Stimulated activated CD8-positive, alpha-beta memory T cell treated with anti-CD3 and anti-CD28 coated beads, Interleukin-7, amount 100 ng/mL, for 48 hours (primary cell): ENCODE measurements at regions not wholly inside any gene's neighbourhood (a gene's known extent, or its start where the extent isn't known, plus 50 kb on each side); places are given as distances from the start of the nearest gene placed in this dataset.

ENCODE experiments used
- DNase-seq, 2 donors: peaks; one replicate each; pipeline ENCODE4 v3.0.0-alpha.2; 2020; ENCODE audit warnings: low read depth in 1 of 2; ENCODE audit errors: extremely low read depth in 1 of 2

DNA sequence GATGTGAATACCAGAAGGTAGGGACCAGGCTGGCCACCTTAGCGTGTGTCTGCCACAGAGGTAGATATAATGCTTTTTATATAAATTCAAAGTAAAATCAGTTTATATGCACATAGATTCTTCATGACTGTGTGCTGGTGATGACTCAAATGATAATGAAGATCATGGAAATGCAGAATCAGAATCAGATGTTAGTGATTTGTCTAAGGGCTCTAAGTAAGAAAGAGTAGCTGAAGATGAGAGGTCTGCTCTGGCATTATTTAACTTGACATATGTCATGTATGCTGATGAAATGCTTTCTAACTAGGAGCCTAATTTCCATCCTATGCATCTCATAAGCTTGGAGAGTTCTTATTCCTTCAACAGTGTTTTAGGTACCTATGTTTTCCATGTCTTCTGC lies 50.3 kb upstream of the DPH6 start:
- DNase-seq: no peak

DNA sequence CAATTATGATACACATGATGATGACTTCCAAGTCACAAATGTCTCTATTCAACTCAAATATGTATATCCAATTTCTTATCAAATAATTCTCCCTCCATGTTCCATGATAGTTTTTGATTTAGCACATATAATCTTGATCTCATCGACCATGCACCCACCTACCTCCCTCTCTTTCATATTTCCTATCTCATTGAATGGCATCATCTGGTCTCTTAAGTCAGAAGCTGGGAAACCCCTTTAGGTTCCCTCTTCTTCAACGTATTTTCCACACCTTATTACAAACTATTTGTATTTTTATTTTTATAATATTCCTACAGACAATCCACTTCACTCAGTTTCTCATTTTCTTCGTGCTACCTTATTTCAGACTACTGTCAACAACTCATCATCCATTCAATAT lies 56.9 kb upstream of the DPH6 start:
- DNase-seq: no peak

DNA sequence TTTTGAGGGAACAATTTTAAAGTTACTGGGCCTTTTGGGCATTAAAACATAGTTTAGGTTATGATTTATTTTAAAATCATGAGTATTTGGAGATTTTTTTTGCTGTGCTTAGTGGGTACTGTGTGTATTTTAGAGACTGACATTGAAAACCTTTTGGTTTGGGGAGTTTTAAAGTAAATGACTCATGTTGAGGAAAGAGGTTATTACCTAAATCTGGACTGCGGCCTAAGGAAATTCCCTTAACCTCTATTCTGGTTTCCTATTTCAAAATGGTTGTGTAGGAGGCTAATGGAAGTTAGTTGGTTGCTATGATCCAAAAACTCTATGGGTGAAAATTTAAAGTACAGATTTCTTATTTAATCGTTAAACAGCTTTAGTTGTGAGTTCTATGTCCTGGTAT lies 57.3 kb upstream of the DPH6 start:
- DNase-seq: no peak

DNA sequence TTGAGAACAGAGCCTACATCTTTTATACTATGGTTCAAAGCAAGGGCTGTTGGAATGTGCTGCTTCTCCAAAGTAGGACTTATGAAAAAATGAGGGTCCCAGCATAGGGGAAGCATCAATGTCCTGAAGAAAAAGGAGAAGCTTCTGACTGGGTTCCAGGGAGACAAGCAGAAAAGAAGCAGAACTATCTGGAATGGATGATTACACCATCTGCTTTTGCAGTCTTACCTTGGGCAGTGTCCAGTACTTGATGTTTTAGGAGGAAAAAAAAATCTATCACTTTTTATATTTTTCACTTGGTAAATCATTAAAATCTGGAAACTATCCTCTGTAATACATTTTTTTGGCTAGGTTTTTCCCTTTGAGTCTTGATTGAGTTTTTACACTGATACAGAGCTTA lies 57.9 kb upstream of the DPH6 start:
- DNase-seq: no peak

DNA sequence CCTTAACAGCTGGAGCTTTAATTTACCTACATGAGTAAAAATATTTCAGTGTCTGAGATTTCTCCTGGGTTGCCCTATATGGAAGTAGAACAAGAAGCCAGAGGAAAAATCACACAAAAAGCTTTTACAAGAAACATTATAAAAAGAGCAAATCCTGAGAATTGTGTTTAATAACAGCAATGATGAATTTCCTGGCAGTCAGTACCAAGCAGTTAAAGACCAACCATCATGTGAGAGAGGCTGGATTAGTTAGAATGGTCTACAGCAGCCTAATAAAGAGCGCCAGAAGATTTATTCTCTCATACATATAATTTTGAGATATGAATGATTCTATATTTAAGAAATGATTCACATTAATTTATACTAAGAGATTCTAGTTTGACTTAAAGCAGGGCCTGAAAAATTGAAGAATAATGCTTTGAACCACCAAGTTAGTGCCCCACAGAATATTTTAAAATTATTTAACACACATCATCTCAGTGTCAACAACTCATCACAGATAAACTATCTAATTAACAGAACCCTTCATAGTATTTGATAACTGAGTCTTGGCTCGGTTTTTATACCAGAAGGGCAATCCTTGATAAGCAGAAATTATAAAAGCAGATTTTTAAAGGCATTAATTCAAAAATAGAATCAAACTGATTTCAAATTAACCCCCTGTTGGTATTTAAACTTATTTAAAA lies 59.9 kb upstream of the DPH6 start:
- no peak for DNase-seq

DNA sequence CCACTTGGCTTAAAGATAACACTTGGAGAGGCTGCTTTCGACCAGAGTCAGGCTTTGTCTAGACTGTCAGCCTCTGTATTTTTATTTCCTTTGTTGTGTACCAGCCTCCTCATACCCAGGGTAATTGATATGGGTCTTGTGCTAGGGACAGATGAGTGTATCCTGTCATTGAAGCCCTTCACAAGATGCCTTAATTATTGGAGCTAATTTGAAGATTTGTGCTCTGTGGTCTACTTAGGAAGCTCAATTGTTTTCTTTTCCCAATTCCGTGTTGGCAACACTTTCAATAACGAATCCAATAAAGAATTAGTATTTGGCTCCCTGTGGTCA lies 60.5 kb upstream of the DPH6 start:
- no peak for DNase-seq

DNA sequence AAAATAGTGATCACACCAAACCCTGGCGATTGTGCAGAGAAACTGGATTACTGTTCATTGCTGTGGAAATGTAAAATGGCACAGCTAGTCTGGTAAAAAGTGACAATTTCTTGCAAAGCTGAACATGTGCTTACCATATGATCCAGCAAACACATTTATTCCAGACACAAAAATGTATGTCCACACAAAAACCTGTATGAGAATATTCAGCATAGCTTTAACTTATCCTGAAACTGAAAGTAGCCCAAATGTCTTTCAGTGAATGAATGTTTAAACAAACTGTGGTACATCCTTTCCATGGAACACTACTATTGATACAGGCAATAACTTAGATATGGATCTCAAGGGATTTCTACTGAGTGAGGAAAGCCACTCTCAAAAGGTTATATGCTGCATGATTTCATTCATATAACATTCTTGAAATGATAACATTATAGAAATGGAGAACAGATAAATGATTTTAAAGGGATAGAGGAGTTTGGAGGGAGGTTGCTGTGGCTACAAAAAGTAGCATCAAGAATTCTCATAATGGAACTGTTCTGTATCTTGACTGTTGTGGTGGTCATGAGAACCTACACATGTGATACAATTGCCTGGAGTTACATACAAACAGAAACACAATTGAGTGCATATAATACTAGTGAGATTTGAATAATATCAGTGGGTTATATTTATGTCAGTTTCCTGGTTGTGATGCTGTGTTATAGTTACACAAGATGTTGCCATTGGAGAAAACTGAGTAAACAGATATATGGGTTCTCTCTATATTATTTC lies 70.7 kb upstream of the DPH6 start:
- no peak for DNase-seq

DNA sequence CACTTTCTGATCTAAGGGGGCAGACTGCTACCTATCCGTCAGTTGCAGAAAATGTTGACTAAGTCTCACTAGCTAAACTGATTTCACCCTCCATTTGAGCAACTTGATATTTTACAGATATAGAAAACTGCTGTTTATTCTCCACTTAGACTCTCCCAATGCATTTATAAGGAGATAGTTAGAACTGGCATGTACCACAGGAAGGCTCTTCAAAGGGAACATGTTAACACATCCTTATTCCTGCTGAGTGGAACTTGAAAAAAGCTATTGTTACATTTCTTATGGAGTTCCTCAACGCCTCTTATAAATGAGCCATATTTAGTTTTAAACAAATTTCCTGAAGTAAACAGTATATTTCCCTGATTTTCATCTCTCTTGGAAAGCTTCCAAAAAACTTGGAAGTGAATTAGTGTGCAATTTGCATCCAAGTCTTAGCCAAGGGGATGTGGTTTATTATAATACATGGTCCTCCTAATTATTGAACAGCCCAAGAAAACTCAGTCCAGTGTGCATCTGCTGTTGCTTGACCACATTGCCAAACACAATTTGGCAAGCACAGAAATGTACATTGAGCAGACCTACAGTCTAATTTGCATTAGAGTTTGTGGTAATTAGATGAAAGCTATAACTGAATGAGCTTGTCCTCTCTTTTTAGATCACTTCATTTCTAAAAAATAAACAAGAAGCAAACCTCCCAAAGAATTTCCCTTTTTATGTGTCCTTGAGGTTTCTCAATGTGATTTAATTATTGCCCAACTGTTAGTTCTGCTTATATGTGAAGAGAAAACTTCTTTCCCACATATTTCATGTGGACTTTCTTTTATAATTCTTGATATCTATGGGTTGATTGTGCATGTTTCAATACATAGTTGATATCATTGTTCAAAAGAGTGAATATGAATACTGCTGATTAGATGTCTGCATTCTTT lies 72.6 kb upstream of the DPH6 start:
- no peak for DNase-seq

DNA sequence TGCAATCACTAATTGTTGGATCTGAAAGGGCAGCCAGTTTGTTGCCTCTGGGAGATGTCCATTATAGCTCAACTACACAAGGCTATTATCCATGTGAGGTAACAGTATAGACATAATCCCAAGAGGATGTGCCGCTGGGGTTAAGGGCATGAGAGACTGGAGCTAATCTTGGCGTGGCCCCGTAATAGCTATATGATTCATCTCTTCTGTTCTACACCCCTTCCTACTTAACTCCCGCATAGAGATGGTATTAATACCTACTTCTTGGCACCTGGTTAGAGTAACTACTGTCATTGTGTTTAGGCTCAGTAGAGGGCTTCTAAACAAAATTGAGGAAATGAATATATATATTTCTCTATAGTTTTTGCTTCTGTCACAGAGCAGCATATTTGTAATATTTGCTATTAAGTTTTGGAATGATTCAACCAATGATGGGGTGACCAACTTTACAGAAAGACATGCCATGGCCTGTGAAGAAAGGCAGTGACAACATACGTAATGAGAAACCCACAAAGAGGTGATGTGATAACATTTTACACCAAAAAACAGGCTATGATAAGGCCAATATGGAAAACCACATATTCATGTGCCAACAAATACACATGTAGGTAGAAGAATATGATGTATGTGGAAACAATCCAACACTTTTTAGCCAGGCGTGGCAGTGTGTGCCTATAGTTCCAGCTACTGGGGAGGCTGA lies 76.8 kb upstream of the DPH6 start:
- DNase-seq: no peak

DNA sequence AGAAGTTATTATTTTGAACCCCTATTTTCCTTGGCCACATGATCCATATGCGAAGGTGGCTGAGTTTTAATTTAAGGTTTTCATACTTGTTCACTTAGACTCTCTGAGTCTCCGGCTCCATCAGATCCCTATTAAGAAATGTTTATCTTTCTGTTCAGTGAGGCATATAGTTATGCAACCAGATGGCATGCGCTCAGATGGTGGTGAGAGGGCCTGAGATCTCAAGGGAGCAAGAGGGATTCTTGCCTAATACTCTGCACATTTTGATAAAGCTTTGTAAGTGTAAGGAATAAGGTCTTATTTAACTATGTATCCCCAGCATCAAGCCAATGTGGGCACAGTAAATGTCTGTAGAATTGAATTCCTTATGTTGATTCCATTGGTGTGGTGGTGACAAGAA lies 78.9 kb upstream of the DPH6 start:
- no peak for DNase-seq

DNA sequence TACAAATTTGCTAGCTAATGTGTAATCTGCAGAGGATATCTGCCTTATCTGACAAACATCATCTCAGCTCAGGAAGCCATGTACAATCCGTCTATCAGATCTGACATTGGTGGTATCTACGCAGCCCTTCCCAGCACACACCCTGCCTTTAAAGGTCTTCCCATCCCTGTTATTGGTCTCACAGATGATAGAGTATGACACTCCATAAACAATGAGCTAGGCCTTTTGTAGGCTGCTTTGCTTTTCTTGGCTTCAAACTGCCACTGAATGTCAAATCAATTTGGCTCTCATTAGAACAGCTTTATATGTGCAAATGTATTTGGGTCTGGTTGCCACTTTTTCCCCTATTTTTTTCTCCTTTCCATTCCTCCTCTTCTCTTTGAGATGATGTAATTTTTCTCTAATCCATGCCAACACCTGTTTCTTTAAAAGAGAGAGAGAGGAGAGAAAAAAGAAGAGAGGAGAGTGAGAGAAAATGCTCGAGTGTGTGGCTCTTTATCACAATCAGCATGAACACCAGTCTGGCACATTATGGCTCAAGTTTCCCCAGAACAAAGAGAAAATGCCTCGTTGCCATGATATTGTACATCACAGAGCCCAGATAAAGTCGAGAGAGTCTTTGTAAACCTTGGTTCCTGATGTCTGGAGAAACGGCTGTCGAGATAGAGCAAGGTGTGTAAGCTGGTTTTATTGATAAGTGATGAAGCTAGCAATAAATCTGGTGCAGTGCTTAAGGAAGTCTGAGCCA lies 80.8 kb upstream of the DPH6 start:
- DNase-seq: no peak

DNA sequence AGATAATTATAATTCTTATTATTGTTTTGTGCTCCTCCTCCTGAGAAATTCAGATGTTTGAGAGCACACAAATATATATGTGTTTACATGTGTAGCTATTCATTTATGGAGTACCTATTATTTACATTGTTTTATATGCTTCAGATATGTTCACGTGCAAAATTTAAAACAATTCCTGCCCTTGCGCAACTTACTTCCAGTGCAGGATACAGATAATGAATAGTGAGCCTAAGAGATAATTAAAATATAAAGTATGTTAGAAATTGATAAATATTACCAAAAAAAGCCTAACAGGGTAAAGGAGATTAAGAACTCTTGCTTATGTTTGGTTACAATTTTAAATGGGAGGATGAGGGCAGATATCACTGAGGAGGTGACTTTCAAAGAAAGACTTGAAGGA lies 81.7 kb upstream of the DPH6 start:
- DNase-seq: no peak

DNA sequence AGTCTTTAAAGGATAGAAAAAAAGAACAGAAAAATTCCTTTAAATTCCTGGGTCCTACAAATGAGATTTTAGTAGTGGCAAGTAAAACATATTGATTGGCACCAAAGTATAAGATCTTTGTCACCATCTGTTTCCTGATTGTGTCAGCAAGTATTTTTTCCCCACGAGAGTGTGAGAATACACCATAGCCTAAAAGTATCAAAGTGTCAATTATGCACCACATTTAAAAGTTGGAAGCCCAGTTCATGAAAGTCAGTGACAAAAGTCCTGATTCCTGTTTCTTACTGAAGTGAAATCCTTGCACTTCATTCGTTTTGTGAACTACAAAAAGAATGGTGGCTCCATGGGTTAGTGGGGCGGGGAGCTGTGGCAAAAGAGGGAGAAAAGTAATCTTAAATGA lies 83.8 kb upstream of the DPH6 start:
- DNase-seq: no peak

DNA sequence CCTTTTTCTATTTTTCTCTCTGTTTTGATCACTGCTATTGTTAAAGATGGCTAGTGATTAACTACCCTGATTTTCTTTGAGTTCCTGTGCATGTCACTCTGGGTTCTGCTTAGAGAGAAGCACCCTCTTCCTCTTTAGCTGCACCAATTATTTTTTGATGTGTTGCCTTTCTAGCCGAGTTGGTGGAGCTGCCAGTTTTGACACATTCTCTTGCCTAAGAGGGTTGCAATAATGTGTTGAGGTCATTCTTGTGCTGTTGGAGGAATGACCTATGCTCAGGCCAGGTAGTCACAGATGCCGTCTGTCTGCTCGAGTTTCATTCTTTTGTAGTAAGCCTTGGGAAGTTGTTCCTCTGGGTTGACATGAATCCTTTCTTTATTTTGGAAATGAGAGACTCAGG lies 84.6 kb upstream of the DPH6 start:
- no peak for DNase-seq

DNA sequence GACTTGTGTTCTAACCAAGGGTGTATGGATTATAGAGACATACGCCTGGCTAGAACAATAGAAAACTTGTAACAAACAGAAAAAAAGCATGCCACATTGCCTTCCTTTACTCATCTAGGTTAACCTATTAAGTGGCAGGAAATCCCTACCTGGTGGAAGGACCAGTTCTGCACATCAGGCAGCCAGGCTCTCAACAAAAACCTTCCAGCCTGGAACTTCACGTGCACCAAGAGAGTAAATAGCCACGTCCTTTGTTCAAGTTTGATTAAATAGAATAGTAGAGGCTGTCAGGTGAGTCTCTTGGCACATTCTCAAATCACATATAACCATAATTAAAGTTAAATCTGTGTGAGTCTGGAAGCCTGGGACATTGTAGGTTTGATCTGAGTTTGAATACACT lies 85.0 kb upstream of the DPH6 start:
- no peak for DNase-seq

DNA sequence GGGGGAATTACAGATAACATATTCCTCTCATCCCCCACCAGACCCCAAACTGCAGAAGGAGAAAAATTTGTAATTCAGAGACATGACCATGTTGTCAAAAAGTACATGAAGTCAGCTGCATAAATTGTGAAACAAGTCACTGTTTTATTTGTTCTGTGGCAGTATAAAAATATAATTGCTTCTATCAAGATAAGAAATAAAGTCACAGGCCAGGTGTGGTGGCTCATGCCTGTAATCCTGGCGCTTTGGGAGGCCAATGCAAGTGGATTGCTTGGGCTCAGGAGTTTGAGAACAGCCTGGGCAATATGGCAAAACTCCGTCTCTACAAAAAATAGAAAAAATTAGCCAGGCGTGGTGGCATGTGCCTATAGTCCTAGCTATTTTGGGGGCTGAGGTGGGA lies 87.7 kb upstream of the DPH6 start:
- DNase-seq: no peak

DNA sequence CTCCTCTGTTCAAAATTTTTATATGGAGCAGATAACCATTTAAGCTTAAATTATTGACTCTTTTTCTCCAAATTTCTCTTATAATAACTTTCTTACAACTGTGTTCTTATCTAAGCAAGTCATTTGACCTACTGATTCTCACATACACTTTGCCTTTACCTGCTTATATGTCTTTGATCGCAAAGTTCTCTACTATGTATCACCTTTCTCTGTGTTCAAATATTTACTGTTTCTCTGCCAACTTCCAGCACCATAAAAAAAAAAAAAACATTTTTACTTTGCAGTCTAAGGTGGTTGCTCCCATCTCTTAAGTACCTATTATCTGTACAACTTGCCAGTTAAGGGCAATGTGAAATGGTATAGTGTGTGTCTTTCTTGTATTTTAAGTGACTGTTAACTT lies 100.8 kb upstream of the DPH6 start:
- no peak for DNase-seq

DNA sequence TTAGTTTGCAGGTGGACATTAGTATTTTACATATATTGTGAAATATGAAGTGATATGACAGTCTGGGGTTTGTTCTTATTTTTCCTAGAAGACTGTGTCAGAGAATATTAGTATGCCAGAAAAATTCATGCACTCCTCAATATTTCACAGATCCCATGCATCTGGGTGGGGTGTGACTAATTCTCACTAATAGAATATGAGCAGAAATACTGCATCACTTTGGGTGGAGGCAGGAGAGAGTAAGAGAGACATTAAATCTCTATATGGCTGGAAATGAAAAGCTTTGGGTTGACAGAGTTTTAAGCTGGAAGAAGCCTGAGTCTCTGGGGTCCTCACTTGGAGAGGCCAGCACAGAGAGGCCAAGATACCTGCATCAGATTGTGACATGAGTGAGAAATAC lies 101.3 kb upstream of the DPH6 start:
- no peak for DNase-seq

DNA sequence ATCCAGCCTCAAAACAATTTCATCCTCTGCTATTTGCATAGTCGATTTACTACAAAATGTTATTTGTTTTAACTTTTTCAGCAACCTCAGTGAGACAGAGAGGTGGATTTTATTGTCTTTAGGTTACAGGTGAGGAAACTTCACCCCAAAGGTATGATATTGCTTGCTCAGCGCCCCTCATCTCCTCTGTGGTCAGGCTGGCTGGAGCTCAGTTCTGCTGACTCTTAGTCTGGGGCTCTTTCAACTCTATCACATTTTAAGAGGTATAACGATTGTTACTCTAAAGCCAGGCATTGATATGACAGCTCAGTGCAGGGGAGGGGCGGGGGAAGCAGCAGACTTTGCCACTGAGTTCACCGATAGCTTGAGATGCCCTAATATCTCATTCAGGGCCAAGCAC lies 103.0 kb upstream of the DPH6 start:
- DNase-seq: no peak

DNA sequence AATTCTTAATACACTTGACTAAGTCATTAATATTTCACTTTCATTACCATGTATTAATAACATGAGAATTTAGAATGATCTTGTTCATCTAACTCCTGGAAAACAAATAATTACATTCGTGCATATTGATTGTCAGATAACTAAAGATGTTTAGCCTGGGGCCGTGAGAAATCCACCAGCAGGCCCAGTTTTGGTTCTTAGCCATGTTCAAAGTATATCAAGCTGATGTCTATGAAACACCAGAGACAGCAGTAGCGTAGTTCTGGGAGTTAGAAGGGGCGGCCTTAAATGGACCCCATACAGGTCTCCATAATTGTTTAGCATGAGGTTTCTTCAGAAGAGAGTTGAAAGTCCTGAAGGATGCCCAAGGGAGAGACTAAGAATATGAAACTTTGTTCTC lies 103.6 kb upstream of the DPH6 start:
- DNase-seq: no peak

DNA sequence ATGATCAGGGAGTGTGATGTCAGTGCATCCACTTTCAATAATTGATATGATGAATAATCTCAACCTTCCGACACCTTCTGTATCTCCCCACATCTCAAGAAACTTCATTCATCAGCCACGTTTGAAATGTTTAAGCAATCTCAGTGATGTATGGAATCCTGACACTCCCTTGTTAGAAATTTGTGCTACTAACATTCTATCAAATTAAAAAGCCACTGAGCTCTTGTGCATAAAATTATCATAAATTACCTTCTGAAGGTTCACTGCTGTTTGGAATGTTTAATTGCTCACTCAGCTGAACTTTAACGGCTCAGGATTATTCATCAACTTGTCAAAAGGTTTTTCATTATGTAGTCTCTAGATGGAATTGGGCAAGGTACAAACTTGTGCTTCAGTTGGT lies 108.4 kb upstream of the DPH6 start:
- DNase-seq: no peak
